ENCODE measurements at regions not wholly inside any gene's neighbourhood (a gene's known extent, or its start where the extent isn't known, plus 50 kb on each side); places are given as distances from the start of the nearest gene placed in this dataset.

- no peak overlapping the region for H3K9ac ChIP-seq (ENCODE audit: low read length)
- H3K36me3 ChIP-seq (replicated peaks; ENCODE audit: insufficient read depth, low read length) = no peaks in the 10 kb centered on the region
- no peaks in the 10 kb centered on the region for H3F3A ChIP-seq (ENCODE audit: insufficient read depth, low read length)
- H3K4me3 ChIP-seq (ENCODE audit: low read length) = no peak overlapping the region
- H3K27me3 ChIP-seq (replicated peaks; ENCODE audit: insufficient read depth, low read length) = peaks cover 68% of the 10 kb centered on the region
- no peaks in the 10 kb centered on the region for H3K4me1 ChIP-seq (ENCODE audit: low read length)
- DNase-seq = no peak
- no peaks in the 10 kb centered on the region for H3K9me3 ChIP-seq (replicated peaks; ENCODE audit: insufficient read depth, low read length)
- H3K79me2 ChIP-seq (ENCODE audit: low read length) = no peaks in the 10 kb centered on the region
- H2AFZ ChIP-seq (ENCODE audit: low read length) = no peak overlapping the region
- TF ChIP-seq CTCF (IDR thresholded peaks at IDR 0.05; ENCODE audit: low read length) (no peak), EZH2 (optimal IDR thresholded peaks at IDR 0.05; ENCODE audit: low read depth, low read length) (no peak), EZH2phosphoT487 (IDR thresholded peaks at IDR 0.05; ENCODE audit: low read length) (no peak)
- no peak overlapping the region for H3K4me2 ChIP-seq (ENCODE audit: low read depth, low read length)
- no peak overlapping the region for H3K27ac ChIP-seq (ENCODE audit: low read length)
- H4K20me1 ChIP-seq (ENCODE audit: insufficient read depth, low read length) = no peaks in the 10 kb centered on the region
- H3K9me2 ChIP-seq (replicated peaks; ENCODE audit: insufficient read depth, low read length) = no peaks in the 10 kb centered on the region
These were observed 61.6 kb upstream of the LAPTM5 start for GRCh38 chr1:30819244-30819571.

- Histone ChIP-seq H3K9me2 (replicated peaks; ENCODE audit: insufficient read depth, low read length) (no peaks in the 10 kb centered on the region), H4K20me1 (ENCODE audit: insufficient read depth, low read length) (no peaks in the 10 kb centered on the region), H3K4me3 (ENCODE audit: low read length) (no peak overlapping the region), H3K36me3 (replicated peaks; ENCODE audit: insufficient read depth, low read length) (no peaks in the 10 kb centered on the region), H3K4me2 (ENCODE audit: low read depth, low read length) (no peak overlapping the region), H3F3A (ENCODE audit: insufficient read depth, low read length) (no peaks in the 10 kb centered on the region), H2AFZ (ENCODE audit: low read length) (no peak overlapping the region), H3K9ac (ENCODE audit: low read length) (no peak overlapping the region), H3K9me3 (replicated peaks; ENCODE audit: insufficient read depth, low read length) (no peaks in the 10 kb centered on the region), H3K27me3 (replicated peaks; ENCODE audit: insufficient read depth, low read length) (peaks cover 71% of the 10 kb centered on the region), H3K4me1 (ENCODE audit: low read length) (no peaks in the 10 kb centered on the region), H3K27ac (ENCODE audit: low read length) (no peak overlapping the region), H3K79me2 (ENCODE audit: low read length) (no peaks in the 10 kb centered on the region)
- no peak for DNase-seq
- TF ChIP-seq EZH2 (optimal IDR thresholded peaks at IDR 0.05; ENCODE audit: low read depth, low read length) (no peak), EZH2phosphoT487 (IDR thresholded peaks at IDR 0.05; ENCODE audit: low read length) (no peak), CTCF (IDR thresholded peaks at IDR 0.05; ENCODE audit: low read length) (no peak)
These were observed 61.1 kb upstream of the LAPTM5 start for GRCh38 chr1:30818568-30819243.

GRCh38 chr1:30817548-30817947 is 60.0 kb upstream of the LAPTM5 start:
- no peak for DNase-seq
- Histone ChIP-seq H3K9ac (ENCODE audit: low read length) (no peak overlapping the region), H4K20me1 (ENCODE audit: insufficient read depth, low read length) (no peaks in the 10 kb centered on the region), H3K9me3 (replicated peaks; ENCODE audit: insufficient read depth, low read length) (no peaks in the 10 kb centered on the region), H3K27ac (ENCODE audit: low read length) (no peak overlapping the region), H3K79me2 (ENCODE audit: low read length) (no peaks in the 10 kb centered on the region), H3K4me2 (ENCODE audit: low read depth, low read length) (no peak overlapping the region), H3K27me3 (replicated peaks; ENCODE audit: insufficient read depth, low read length) (peaks cover 72% of the 10 kb centered on the region), H3K4me1 (ENCODE audit: low read length) (no peaks in the 10 kb centered on the region), H3F3A (ENCODE audit: insufficient read depth, low read length) (no peaks in the 10 kb centered on the region), H3K36me3 (replicated peaks; ENCODE audit: insufficient read depth, low read length) (no peaks in the 10 kb centered on the region), H2AFZ (ENCODE audit: low read length) (no peak overlapping the region), H3K4me3 (ENCODE audit: low read length) (no peak overlapping the region), H3K9me2 (replicated peaks; ENCODE audit: insufficient read depth, low read length) (no peaks in the 10 kb centered on the region)
- no peak for TF ChIP-seq EZH2phosphoT487 (IDR thresholded peaks at IDR 0.05; ENCODE audit: low read length)
- TF ChIP-seq CTCF (IDR thresholded peaks at IDR 0.05; ENCODE audit: low read length) = no peak
- no peak for TF ChIP-seq EZH2 (optimal IDR thresholded peaks at IDR 0.05; ENCODE audit: low read depth, low read length)

All from MM.1S (cell line).